GDM1 (cell line): ENCODE measurements at regions not wholly inside any gene's neighbourhood (a gene's known extent, or its start where the extent isn't known, plus 50 kb on each side); places are given as distances from the start of the nearest gene placed in this dataset.

ENCODE experiments used
- DNase-seq: peaks from one replicate; lab custom pipeline; 2025; lab: John Stamatoyannopoulos, UW

- peak; percentile 84 for DNase-seq
These were observed 64.4 kb upstream of the TM9SF2 start for GRCh38 chr13:99436686-99437416.

GRCh38 chr13:99439048-99439447 is 62.2 kb upstream of the TM9SF2 start:
- no peak for DNase-seq

GRCh38 chr13:99439850-99440604 is 61.2 kb upstream of the TM9SF2 start:
- no peak for DNase-seq

- DNase-seq, result peak; percentile 48
These were observed 58.9 kb upstream of the TM9SF2 start for GRCh38 chr13:99442273-99442895.

- no peak for DNase-seq
These were observed 55.0 kb upstream of the TM9SF2 start for GRCh38 chr13:99446242-99446641.

- DNase-seq, result no peak
These were observed 52.7 kb upstream of the TM9SF2 start for GRCh38 chr13:99448546-99448945.

GRCh38 chr13:99450416-99450815 is 50.9 kb upstream of the TM9SF2 start:
- DNase-seq, result no peak
